ENCODE measurements at regions not wholly inside any gene's neighbourhood (a gene's known extent, or its start where the extent isn't known, plus 50 kb on each side); places are given as distances from the start of the nearest gene placed in this dataset.
A peak's percentile ranks its signal among the peaks of the same experiment; 100 is the strongest.

- no peak overlapping the region for H3K27ac ChIP-seq (ENCODE audit: low read depth, low read length)
- H2AFZ ChIP-seq (ENCODE audit: low read depth, low read length) = no peak overlapping the region
- H3K27me3 ChIP-seq (ENCODE audit: insufficient read depth, low read length) = no peaks in the 10 kb centered on the region
- Mint-ChIP-seq H3K27me3 (ENCODE audit: low read depth, unreplicated experiment) (peaks cover 3% of the 10 kb centered on the region), H3K9me3 (ENCODE audit: unreplicated experiment) (peaks cover 3% of the 10 kb centered on the region), H3K36me3 (ENCODE audit: low read depth, unreplicated experiment) (no peaks in the 10 kb centered on the region), H3K4me3 (ENCODE audit: unreplicated experiment) (no peak overlapping the region), H3K27ac (ENCODE audit: unreplicated experiment) (no peak overlapping the region), H3K4me1 (ENCODE audit: low read depth, unreplicated experiment) (no peaks in the 10 kb centered on the region)
- no peaks in the 10 kb centered on the region for H3K4me1 ChIP-seq (ENCODE audit: insufficient read depth, low read length)
- no peak for DNase-seq (ENCODE audit: low read depth)
- no peaks in the 10 kb centered on the region for H3K79me2 ChIP-seq (ENCODE audit: insufficient read depth, low read length)
- no peaks in the 10 kb centered on the region for H4K20me1 ChIP-seq (ENCODE audit: insufficient read depth, low read length)
- TF ChIP-seq, protein P1, sequence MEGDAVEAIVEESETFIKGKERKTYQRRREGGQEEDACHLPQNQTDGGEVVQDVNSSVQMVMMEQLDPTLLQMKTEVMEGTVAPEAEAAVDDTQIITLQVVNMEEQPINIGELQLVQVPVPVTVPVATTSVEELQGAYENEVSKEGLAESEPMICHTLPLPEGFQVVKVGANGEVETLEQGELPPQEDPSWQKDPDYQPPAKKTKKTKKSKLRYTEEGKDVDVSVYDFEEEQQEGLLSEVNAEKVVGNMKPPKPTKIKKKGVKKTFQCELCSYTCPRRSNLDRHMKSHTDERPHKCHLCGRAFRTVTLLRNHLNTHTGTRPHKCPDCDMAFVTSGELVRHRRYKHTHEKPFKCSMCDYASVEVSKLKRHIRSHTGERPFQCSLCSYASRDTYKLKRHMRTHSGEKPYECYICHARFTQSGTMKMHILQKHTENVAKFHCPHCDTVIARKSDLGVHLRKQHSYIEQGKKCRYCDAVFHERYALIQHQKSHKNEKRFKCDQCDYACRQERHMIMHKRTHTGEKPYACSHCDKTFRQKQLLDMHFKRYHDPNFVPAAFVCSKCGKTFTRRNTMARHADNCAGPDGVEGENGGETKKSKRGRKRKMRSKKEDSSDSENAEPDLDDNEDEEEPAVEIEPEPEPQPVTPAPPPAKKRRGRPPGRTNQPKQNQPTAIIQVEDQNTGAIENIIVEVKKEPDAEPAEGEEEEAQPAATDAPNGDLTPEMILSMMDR (IDR thresholded peaks at IDR 0.05; ENCODE audit: insufficient read depth, low read depth, low read length) = no peak
- no peak for TF ChIP-seq EZH2 (IDR thresholded peaks at IDR 0.05; ENCODE audit: insufficient read depth, low read length)
- no peak for FAIRE-seq
- no peaks in the 10 kb centered on the region for H3K36me3 ChIP-seq (ENCODE audit: insufficient read depth, low read length)
- H3K4me3 ChIP-seq (ENCODE audit: insufficient read depth, low read depth, low read length) = no peak overlapping the region
- H3K4me2 ChIP-seq (ENCODE audit: low read length) = no peak overlapping the region
- H3K9ac ChIP-seq (ENCODE audit: low read length) = no peak overlapping the region
- H3K9me3 ChIP-seq (ENCODE audit: insufficient read depth, low read depth, low read length) = no peaks in the 10 kb centered on the region
Measured at GRCh38 chr10:63012623-63013022, 120.5 kb upstream of the NRBF2 start.

DNA sequence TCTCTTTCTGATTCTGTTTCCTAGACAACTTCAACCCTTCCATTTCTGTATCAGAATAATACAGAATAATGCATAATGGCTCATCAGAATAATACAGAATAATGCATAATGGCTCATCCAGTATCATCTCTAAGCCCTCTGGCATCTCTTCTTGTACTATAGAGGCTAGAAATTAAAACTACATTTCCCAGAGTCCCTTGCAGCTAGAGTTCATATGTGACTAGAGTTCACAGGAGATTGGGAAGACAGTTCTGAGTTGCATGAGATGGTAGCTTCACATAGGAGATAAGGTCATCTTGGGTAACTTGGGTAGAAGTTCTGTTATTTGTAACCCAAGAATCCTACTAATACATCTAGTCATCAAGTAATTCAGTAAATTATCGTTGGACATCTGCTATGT lies 122.9 kb upstream of the NRBF2 start:
- no peaks in the 10 kb centered on the region for H3K36me3 ChIP-seq (ENCODE audit: insufficient read depth, low read length)
- no peak overlapping the region for H2AFZ ChIP-seq (ENCODE audit: low read depth, low read length)
- no peaks in the 10 kb centered on the region for H3K79me2 ChIP-seq (ENCODE audit: insufficient read depth, low read length)
- H3K4me1 Mint-ChIP-seq (ENCODE audit: low read depth, unreplicated experiment) = no peaks in the 10 kb centered on the region
- no peaks in the 10 kb centered on the region for H4K20me1 ChIP-seq (ENCODE audit: insufficient read depth, low read length)
- no peaks in the 10 kb centered on the region for H3K4me1 ChIP-seq (ENCODE audit: insufficient read depth, low read length)
- no peak overlapping the region for H3K27ac ChIP-seq (ENCODE audit: low read depth, low read length)
- no peak overlapping the region for H3K4me2 ChIP-seq (ENCODE audit: low read length)
- TF ChIP-seq, protein P1 (IDR thresholded peaks at IDR 0.05; ENCODE audit: insufficient read depth, low read depth, low read length) = no peak
- TF ChIP-seq EZH2 (IDR thresholded peaks at IDR 0.05; ENCODE audit: insufficient read depth, low read length) = no peak
- peaks cover 2% of the 10 kb centered on the region for H3K9me3 ChIP-seq (ENCODE audit: insufficient read depth, low read depth, low read length)
- H3K9me3 Mint-ChIP-seq (ENCODE audit: unreplicated experiment) = peaks cover 3% of the 10 kb centered on the region
- DNase-seq (ENCODE audit: low read depth) (no peak), FAIRE-seq (no peak)
- peaks cover 7% of the 10 kb centered on the region for H3K27me3 ChIP-seq (ENCODE audit: insufficient read depth, low read length)
- H3K4me3 Mint-ChIP-seq (ENCODE audit: unreplicated experiment) = no peak overlapping the region
- no peak overlapping the region for H3K9ac ChIP-seq (ENCODE audit: low read length)
- H3K27me3 Mint-ChIP-seq (ENCODE audit: low read depth, unreplicated experiment) = peaks cover 7% of the 10 kb centered on the region
- H3K27ac Mint-ChIP-seq (ENCODE audit: unreplicated experiment) = no peak overlapping the region
- H3K4me3 ChIP-seq (ENCODE audit: insufficient read depth, low read depth, low read length) = no peak overlapping the region
- H3K36me3 Mint-ChIP-seq (ENCODE audit: low read depth, unreplicated experiment) = no peaks in the 10 kb centered on the region

- no peaks in the 10 kb centered on the region for H4K20me1 ChIP-seq (ENCODE audit: insufficient read depth, low read length)
- no peaks in the 10 kb centered on the region for H3K36me3 ChIP-seq (ENCODE audit: insufficient read depth, low read length)
- no peak overlapping the region for H3K4me2 ChIP-seq (ENCODE audit: low read length)
- no peaks in the 10 kb centered on the region for H3K9me3 Mint-ChIP-seq (ENCODE audit: unreplicated experiment)
- H3K27ac Mint-ChIP-seq (ENCODE audit: unreplicated experiment) = no peak overlapping the region
- peaks cover 7% of the 10 kb centered on the region for H3K27me3 Mint-ChIP-seq (ENCODE audit: low read depth, unreplicated experiment)
- TF ChIP-seq, protein P1 (IDR thresholded peaks at IDR 0.05; ENCODE audit: insufficient read depth, low read depth, low read length) = no peak
- TF ChIP-seq EZH2 (IDR thresholded peaks at IDR 0.05; ENCODE audit: insufficient read depth, low read length) = no peak
- H3K4me3 ChIP-seq (ENCODE audit: insufficient read depth, low read depth, low read length) = no peak overlapping the region
- no peaks in the 10 kb centered on the region for H3K4me1 ChIP-seq (ENCODE audit: insufficient read depth, low read length)
- peaks cover 7% of the 10 kb centered on the region for H3K27me3 ChIP-seq (ENCODE audit: insufficient read depth, low read length)
- no peak overlapping the region for H3K27ac ChIP-seq (ENCODE audit: low read depth, low read length)
- no peak overlapping the region for H3K4me3 Mint-ChIP-seq (ENCODE audit: unreplicated experiment)
- H2AFZ ChIP-seq (ENCODE audit: low read depth, low read length) = no peak overlapping the region
- peak; percentile 33 for DNase-seq (ENCODE audit: low read depth)
- H3K79me2 ChIP-seq (ENCODE audit: insufficient read depth, low read length) = no peaks in the 10 kb centered on the region
- H3K4me1 Mint-ChIP-seq (ENCODE audit: low read depth, unreplicated experiment) = no peaks in the 10 kb centered on the region
- H3K9ac ChIP-seq (ENCODE audit: low read length) = no peak overlapping the region
- FAIRE-seq = no peak
- peaks cover 2% of the 10 kb centered on the region for H3K9me3 ChIP-seq (ENCODE audit: insufficient read depth, low read depth, low read length)
- no peaks in the 10 kb centered on the region for H3K36me3 Mint-ChIP-seq (ENCODE audit: low read depth, unreplicated experiment)
Measured at GRCh38 chr10:63008491-63008890, 124.6 kb upstream of the NRBF2 start.
